ENCODE measurements at regions not wholly inside any gene's neighbourhood (a gene's known extent, or its start where the extent isn't known, plus 50 kb on each side); places are given as distances from the start of the nearest gene placed in this dataset.
A peak's percentile ranks its signal among the peaks of the same experiment; 100 is the strongest.

DNA sequence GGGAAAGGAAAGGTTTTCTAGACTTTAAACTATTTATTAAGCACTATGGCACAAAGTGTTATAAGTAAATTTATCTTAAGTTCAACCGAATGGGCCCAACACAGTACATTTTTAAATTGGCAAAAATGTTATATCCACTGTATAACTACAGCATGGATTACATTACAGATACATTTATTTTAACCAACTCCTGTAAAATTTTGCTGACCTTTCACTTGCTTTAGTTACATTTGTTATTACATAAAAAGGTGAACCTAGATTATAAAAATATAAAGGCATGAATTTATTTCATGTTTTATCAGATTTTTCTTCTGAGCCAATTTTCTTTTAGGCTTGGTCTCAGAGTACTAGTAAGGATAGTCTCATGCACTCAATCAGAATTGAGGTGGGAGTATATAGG is 221.9 kb upstream of the GBE1 start:
- no peaks in the 10 kb centered on the region for H3K79me2 ChIP-seq (ENCODE audit: insufficient read depth, low read length)
- H3K9ac ChIP-seq (ENCODE audit: low read length): no peak overlapping the region
- H3K36me3 ChIP-seq (ENCODE audit: low read length): no peaks in the 10 kb centered on the region
- no peak overlapping the region for H3K4me2 ChIP-seq (ENCODE audit: low read depth, low read length, poor library complexity, severe bottlenecking)
- no peak for TF ChIP-seq EZH2phosphoT487 (conservative IDR thresholded peaks at IDR 0.05; ENCODE audit: low read length)
- TF ChIP-seq, protein P1, sequence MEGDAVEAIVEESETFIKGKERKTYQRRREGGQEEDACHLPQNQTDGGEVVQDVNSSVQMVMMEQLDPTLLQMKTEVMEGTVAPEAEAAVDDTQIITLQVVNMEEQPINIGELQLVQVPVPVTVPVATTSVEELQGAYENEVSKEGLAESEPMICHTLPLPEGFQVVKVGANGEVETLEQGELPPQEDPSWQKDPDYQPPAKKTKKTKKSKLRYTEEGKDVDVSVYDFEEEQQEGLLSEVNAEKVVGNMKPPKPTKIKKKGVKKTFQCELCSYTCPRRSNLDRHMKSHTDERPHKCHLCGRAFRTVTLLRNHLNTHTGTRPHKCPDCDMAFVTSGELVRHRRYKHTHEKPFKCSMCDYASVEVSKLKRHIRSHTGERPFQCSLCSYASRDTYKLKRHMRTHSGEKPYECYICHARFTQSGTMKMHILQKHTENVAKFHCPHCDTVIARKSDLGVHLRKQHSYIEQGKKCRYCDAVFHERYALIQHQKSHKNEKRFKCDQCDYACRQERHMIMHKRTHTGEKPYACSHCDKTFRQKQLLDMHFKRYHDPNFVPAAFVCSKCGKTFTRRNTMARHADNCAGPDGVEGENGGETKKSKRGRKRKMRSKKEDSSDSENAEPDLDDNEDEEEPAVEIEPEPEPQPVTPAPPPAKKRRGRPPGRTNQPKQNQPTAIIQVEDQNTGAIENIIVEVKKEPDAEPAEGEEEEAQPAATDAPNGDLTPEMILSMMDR (IDR thresholded peaks at IDR 0.05; ENCODE audit: insufficient read depth, low read length, poor library complexity, severe bottlenecking): no peak
- no peak overlapping the region for H3K4me3 ChIP-seq (ENCODE audit: insufficient read depth, low read length, poor library complexity, severe bottlenecking)
- no peak overlapping the region for H2AFZ ChIP-seq (ENCODE audit: low read depth, low read length, severe bottlenecking)
- no peaks in the 10 kb centered on the region for H4K20me1 ChIP-seq (ENCODE audit: low read depth, low read length)
- H3K9me2 ChIP-seq (replicated peaks; ENCODE audit: insufficient read depth, low read length): no peaks in the 10 kb centered on the region
- no peaks in the 10 kb centered on the region for H3F3A ChIP-seq (ENCODE audit: insufficient read depth)
- H3K27ac ChIP-seq (ENCODE audit: low read depth, low read length): no peak overlapping the region
- no peaks in the 10 kb centered on the region for H3K27me3 ChIP-seq (ENCODE audit: low read length)
- no peaks in the 10 kb centered on the region for H3K9me3 ChIP-seq (ENCODE audit: insufficient read depth, low read length)

DNA sequence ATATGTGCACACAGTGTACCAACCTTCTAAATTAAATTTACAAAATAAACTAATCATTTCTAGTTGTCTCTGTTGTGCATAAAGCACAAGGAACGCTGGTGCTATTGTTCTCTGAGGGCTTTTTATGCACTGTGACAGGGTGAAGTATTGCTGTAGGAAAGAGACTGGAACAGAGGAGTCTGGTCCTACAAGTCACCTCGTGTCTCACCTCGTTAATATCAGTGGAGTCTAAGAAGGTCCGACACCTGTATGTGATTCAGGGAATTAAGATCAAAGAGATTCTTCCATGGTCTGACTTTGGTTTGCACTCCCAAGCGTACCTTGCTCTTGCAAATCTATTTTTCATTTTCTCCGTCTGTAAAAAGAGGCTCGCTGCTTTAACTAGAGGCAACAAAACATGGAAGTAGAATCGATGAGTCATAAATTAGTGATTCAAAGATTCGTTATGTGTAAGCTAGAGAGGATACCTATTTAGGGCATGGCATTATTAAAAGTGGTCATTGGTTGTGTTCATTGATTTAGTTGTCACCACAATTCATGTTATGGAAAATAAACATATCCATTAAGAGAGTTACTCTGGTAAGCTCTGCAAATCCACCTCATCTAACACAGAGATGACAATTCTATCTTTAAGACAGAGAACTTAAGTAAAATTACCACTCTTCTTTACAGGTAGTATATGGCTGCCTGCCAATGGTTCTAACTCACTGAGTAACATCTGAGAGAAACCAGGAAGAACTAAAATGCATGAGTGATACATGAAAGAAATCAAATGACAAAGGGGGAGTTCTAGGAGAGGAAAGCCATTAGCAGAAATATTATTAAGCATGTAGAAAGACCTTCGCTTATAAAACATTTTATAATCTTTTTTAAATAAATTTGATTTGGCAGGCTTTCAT is 219.4 kb upstream of the GBE1 start:
- H3F3A ChIP-seq (ENCODE audit: insufficient read depth): no peaks in the 10 kb centered on the region
- H3K9me3 ChIP-seq (ENCODE audit: insufficient read depth, low read length): no peaks in the 10 kb centered on the region
- H3K36me3 ChIP-seq (ENCODE audit: low read length): no peaks in the 10 kb centered on the region
- no peaks in the 10 kb centered on the region for H4K20me1 ChIP-seq (ENCODE audit: low read depth, low read length)
- H3K4me3 ChIP-seq (ENCODE audit: insufficient read depth, low read length, poor library complexity, severe bottlenecking): no peak overlapping the region
- no peak overlapping the region for H3K27ac ChIP-seq (ENCODE audit: low read depth, low read length)
- no peak overlapping the region for H3K9ac ChIP-seq (ENCODE audit: low read length)
- no peak for TF ChIP-seq EZH2phosphoT487 (conservative IDR thresholded peaks at IDR 0.05; ENCODE audit: low read length)
- TF ChIP-seq, protein P1 (IDR thresholded peaks at IDR 0.05; ENCODE audit: insufficient read depth, low read length, poor library complexity, severe bottlenecking): no peak
- H3K27me3 ChIP-seq (ENCODE audit: low read length): no peaks in the 10 kb centered on the region
- H2AFZ ChIP-seq (ENCODE audit: low read depth, low read length, severe bottlenecking): no peak overlapping the region
- H3K4me2 ChIP-seq (ENCODE audit: low read depth, low read length, poor library complexity, severe bottlenecking): no peak overlapping the region
- no peaks in the 10 kb centered on the region for H3K9me2 ChIP-seq (replicated peaks; ENCODE audit: insufficient read depth, low read length)
- H3K79me2 ChIP-seq (ENCODE audit: insufficient read depth, low read length): no peaks in the 10 kb centered on the region

DNA sequence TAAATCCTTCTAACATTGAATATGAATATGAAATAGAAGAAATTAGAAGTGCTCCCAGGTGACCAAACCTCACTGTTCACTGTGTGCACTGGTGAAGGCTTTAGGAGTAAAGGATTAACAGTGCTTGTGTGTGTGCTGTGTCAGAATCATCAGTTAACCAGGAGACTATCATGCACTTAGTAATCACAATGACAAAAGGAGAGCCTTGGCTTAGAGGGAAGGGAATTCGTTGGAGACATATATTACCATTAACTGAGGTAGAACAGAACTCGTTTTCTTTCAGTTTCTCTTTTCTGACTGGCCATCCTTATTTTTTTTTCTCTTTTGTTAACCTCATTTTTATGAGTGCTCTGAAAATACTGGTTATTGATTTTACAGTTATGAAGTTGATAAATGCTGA is 213.3 kb upstream of the GBE1 start:
- no peaks in the 10 kb centered on the region for H4K20me1 ChIP-seq (ENCODE audit: low read depth, low read length)
- H3K4me2 ChIP-seq (ENCODE audit: low read depth, low read length, poor library complexity, severe bottlenecking): peak overlapping the region; percentile 21

More for the DNA sequence above, 213.3 kb upstream of the GBE1 start:
- no peak overlapping the region for H3K9ac ChIP-seq (ENCODE audit: low read length)
- TF ChIP-seq, protein P1 (IDR thresholded peaks at IDR 0.05; ENCODE audit: insufficient read depth, low read length, poor library complexity, severe bottlenecking): no peak
- no peak for TF ChIP-seq EZH2phosphoT487 (conservative IDR thresholded peaks at IDR 0.05; ENCODE audit: low read length)
- H2AFZ ChIP-seq (ENCODE audit: low read depth, low read length, severe bottlenecking): peak overlapping the region; percentile 24
- H3K4me3 ChIP-seq (ENCODE audit: insufficient read depth, low read length, poor library complexity, severe bottlenecking): no peak overlapping the region
- H3K27me3 ChIP-seq (ENCODE audit: low read length): no peaks in the 10 kb centered on the region
- H3K27ac ChIP-seq (ENCODE audit: low read depth, low read length): no peak overlapping the region
- no peaks in the 10 kb centered on the region for H3F3A ChIP-seq (ENCODE audit: insufficient read depth)
- no peaks in the 10 kb centered on the region for H3K9me3 ChIP-seq (ENCODE audit: insufficient read depth, low read length)
- H3K9me2 ChIP-seq (replicated peaks; ENCODE audit: insufficient read depth, low read length): no peaks in the 10 kb centered on the region
- no peaks in the 10 kb centered on the region for H3K36me3 ChIP-seq (ENCODE audit: low read length)
- H3K79me2 ChIP-seq (ENCODE audit: insufficient read depth, low read length): no peaks in the 10 kb centered on the region

Measured in SU-DHL-6 (cell line).